GM13976 (cell line): ENCODE measurements at regions not wholly inside any gene's neighbourhood (a gene's known extent, or its start where the extent isn't known, plus 50 kb on each side); places are given as distances from the start of the nearest gene placed in this dataset.

Experiments used
- DNase-seq: peaks from one replicate; pipeline ENCODE4 v3.0.0; 2012; ENCODE audit warnings: low spot score
- in situ Hi-C: fragments of 300-500 bp; cut with MboI; formaldehyde crosslinking; loops from one replicate; pipeline ENCODE4 v1.12.0; 2022; ENCODE audit warnings: low sequenced_read_pairs, mixed read lengths, inconsistent platforms; ENCODE audit not compliant: unreplicated experiment
- TF ChIP-seq, protein P1 (sequence below): IDR thresholded peaks from 2 replicates; pipeline ENCODE4 v1.5.1; 2012; ENCODE audit warnings: borderline replicate concordance, mild to moderate bottlenecking; ENCODE audit not compliant: insufficient read depth; ENCODE audit errors: extremely low read depth, missing control alignments, control extremely low read depth

DNA sequence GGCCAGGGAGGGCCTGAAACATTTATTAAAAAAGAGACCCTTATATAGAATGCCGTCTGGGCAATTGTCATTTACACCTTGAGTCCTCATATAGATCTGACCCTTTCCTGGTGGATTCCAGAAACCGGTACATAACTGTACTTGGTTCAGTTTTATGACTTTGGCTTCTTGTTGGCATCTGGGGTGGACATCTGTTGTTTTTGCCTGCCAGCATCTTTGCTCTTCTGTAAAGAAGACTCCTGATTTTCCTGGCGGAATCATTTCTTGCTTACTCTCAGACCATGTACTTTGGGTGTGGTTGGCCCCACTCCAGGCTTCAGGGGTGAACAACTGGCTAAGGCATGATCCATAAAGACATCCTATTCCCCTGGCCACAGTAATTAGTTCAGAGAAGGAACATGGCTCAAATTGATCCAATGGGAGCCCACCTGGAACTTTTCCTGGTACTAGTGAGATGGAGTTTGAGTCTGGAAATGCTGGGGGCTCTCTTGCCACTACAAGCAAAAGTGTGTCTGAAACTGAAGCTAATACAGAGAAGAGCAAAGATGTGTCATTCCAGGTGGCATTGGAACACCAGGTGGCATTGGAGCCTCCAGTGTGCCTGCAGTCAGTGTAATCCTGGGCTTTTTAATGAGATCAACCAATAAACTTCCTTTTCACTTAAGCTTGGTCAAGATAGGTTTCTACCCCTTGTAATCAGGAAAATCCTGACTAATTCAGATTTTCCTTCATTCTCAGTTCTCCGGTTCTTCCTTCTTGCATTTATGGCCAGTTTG is 332.5 kb upstream of the CAMK1G start:
- TF ChIP-seq, protein P1, sequence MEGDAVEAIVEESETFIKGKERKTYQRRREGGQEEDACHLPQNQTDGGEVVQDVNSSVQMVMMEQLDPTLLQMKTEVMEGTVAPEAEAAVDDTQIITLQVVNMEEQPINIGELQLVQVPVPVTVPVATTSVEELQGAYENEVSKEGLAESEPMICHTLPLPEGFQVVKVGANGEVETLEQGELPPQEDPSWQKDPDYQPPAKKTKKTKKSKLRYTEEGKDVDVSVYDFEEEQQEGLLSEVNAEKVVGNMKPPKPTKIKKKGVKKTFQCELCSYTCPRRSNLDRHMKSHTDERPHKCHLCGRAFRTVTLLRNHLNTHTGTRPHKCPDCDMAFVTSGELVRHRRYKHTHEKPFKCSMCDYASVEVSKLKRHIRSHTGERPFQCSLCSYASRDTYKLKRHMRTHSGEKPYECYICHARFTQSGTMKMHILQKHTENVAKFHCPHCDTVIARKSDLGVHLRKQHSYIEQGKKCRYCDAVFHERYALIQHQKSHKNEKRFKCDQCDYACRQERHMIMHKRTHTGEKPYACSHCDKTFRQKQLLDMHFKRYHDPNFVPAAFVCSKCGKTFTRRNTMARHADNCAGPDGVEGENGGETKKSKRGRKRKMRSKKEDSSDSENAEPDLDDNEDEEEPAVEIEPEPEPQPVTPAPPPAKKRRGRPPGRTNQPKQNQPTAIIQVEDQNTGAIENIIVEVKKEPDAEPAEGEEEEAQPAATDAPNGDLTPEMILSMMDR = no peak
- DNase-seq = no peak
- in situ Hi-C loops = no loop called here

DNA sequence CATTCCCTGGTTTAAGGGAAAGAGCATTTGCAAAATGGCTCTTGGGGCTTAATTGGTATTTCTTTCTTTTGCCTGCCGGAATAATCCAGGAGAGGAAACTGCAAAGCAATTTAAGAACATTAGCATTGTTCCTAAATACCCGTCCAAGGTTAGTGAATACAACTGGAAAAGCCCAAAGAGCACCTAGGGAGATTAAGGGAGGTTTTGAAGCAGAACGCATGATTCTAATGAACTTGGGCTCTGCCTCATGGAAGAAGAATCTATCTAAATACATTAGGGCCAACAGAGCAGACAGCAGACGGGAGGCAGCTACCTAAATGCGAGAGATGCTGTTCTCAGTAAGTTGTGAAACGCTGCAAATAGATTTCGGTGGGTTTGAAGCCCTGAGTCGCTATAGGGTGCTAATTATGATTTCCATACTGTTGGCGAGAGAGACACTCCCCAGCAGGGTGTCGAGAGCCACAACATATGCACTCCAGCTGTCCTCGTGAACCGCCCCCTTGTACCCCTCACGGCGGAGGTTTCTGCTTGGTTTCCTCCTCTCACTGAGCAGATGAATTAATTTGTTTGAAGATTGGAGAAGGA is 326.7 kb upstream of the CAMK1G start:
- no peak for DNase-seq
- in situ Hi-C loops = no loop called here
- TF ChIP-seq, protein P1 = no peak

DNA sequence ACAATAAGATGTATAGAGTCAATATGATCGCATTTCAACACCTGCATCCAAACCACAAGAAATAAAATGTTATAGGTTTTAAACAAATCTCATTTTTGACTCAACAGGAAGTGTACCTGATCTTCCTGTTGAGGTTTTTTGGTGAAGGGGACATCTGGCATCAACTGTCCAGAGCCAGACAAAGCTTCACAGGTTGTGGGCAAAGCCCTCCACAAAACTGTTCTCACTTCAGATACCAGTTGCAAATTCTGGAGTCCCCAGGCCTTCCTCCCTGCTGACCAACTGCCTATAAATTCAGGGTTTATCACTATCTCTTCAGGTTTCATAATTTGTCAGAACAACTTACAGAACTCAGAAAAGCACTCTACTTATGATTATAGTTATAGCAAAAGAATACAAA is 326.1 kb upstream of the CAMK1G start:
- in situ Hi-C loops = no loop called here
- DNase-seq = no peak
- TF ChIP-seq, protein P1 = no peak

DNA sequence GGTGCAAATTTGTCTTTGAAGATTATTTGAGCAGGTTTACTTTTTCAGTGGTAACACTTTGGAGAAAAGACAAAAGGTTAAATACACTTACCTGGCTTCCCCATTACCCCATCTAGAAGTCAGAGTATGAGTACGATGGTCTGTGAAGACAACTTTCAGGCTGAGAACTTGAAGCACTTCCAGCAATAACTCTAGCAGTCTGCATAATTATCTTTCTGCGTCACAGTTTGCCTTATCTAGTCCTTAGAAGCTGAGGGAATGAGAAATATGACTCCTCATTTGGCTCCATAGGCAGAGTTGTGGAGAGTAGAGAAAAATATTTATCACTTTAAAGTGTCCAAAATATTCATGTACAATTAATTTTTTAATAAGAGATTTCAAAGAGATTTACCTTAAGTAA is 323.4 kb upstream of the CAMK1G start:
- no peak for DNase-seq
- TF ChIP-seq, protein P1 = no peak
- in situ Hi-C loops = no loop called here

DNA sequence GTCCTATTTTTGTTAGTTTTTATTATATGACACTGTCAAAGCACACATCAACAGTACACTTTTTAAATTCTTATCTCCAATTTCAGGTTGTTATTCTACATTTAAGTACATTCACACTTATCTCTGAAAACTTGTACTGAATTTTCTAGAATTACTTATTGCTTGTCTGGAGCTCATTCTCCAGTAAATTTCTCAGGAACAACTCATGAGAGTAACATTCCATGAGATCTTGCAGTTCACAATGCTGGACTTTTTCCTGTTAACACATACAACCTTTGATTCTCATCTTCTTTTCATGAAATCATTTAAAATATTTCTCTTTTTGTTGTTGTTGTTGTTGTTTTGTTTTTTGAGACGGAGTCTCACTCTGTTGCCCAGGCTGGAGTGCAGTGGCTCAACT is 320.9 kb upstream of the CAMK1G start:
- TF ChIP-seq, protein P1 = no peak
- in situ Hi-C loops = no loop called here
- no peak for DNase-seq

DNA sequence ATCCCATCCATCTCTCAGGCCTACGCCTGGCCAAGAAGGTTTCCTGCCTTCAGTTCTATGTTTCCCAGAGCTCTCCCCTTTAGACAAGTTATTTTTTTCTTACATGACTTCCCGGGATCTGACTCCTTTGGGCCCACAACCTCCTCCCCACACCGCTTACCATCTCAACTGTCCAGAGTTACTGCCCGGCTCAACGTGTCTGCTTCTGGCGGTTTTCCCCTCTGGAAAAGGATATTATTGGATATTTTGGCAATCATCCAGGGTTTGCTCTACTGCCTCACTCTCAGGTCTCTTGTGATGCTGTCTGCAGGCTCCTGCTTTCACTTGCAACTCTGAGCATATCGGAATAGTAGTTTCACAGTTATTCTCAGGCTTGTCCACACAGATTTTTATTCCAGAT is 318.2 kb upstream of the CAMK1G start:
- TF ChIP-seq, protein P1 = no peak
- in situ Hi-C loops = no loop called here
- no peak for DNase-seq
